ENCODE measurements at regions not wholly inside any gene's neighbourhood (a gene's known extent, or its start where the extent isn't known, plus 50 kb on each side); places are given as distances from the start of the nearest gene placed in this dataset.
"Not testable (repeated sequence)": the region's sequence is repeated elsewhere in the genome, so short reads cannot be mapped to it uniquely, and the experiment has no call there.

GRCh38 chr5:6261256-6261655 lies 117.1 kb downstream of the MED10 start:
- H3K9me3 ChIP-seq (ENCODE audit: control insufficient read depth, insufficient read depth, low read length): no peaks in the 10 kb centered on the region; the same call in 1 of the 2 replicates
- no peak overlapping the region for H3K9ac ChIP-seq (ENCODE audit: low read depth, low read length)
- no peaks in the 10 kb centered on the region for H3K36me3 ChIP-seq (ENCODE audit: insufficient read depth, low read length)
- H3K4me1 ChIP-seq (ENCODE audit: insufficient read depth, low read length): no peaks in the 10 kb centered on the region

- Histone ChIP-seq H3K4me1 (ENCODE audit: insufficient read depth, low read length) (no peaks in the 10 kb centered on the region), H3K9me3 (ENCODE audit: control insufficient read depth, insufficient read depth, low read length) (no peaks in the 10 kb centered on the region; the same call in 1 of the 2 replicates), H3K36me3 (ENCODE audit: insufficient read depth, low read length) (no peaks in the 10 kb centered on the region), H3K9ac (ENCODE audit: low read depth, low read length) (no peak overlapping the region)
Observed at GRCh38 chr5:6260846-6261245, 117.5 kb downstream of the MED10 start.

- no peaks in the 10 kb centered on the region; the same call in 1 of the 2 replicates for H3K9me3 ChIP-seq (ENCODE audit: control insufficient read depth, insufficient read depth, low read length)
- H3K9ac ChIP-seq (ENCODE audit: low read depth, low read length): no peak overlapping the region
- H3K36me3 ChIP-seq (ENCODE audit: insufficient read depth, low read length): no peaks in the 10 kb centered on the region
- no peaks in the 10 kb centered on the region for H3K4me1 ChIP-seq (ENCODE audit: insufficient read depth, low read length)
Observed at GRCh38 chr5:6256901-6257300, 121.4 kb downstream of the MED10 start.

DNA sequence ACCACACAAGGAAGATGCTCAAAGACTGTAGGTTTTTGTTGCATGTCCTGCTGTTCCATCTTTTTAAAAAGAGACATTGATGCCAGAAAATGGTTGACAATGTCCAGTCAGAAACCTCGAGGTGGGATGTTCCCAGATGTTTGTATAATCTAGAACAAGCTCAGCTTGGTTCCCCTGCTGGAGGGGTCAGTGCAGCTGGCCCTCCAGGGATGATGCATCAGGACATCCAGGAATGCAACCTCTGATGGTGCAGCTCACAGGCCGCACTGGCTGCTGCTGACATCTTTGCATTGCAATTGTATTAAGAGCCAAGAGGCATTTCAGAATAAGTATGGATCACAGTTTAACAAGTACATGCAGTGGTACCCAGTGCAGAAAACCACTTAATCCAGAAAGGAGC lies 122.4 kb downstream of the MED10 start:
- no peaks in the 10 kb centered on the region for H3K4me1 ChIP-seq (ENCODE audit: insufficient read depth, low read length)
- H3K9me3 ChIP-seq (ENCODE audit: control insufficient read depth, insufficient read depth, low read length): no peaks in the 10 kb centered on the region; the same call in 1 of the 2 replicates
- no peaks in the 10 kb centered on the region for H3K36me3 ChIP-seq (ENCODE audit: insufficient read depth, low read length)
- H3K9ac ChIP-seq (ENCODE audit: low read depth, low read length): no peak overlapping the region

DNA sequence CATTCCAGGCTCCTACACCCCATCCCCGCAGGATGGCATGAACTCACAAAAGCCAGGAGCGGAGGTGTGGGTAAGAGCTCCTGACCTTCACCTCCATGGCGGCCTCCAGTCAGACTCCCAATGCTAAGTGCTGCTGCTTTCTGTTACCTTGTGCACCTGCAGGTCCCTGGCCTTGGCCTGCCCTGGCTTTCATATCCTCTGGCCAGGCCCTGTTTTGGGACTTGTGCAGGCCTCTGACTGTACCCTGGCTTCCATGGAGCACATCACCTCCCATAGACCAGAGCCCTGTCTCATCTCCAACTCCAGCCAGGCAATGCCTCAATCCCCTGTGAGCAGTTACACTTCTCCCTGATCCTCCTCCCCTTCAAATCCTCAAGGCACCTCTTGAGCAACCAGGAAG lies 124.5 kb downstream of the MED10 start:
- no peaks in the 10 kb centered on the region for H3K4me1 ChIP-seq (ENCODE audit: insufficient read depth, low read length)
- H3K36me3 ChIP-seq (ENCODE audit: insufficient read depth, low read length): no peaks in the 10 kb centered on the region
- H3K9me3 ChIP-seq (ENCODE audit: control insufficient read depth, insufficient read depth, low read length): no peaks in the 10 kb centered on the region
- H3K9ac ChIP-seq (ENCODE audit: low read depth, low read length): no peak overlapping the region

- no peaks in the 10 kb centered on the region for H3K4me1 ChIP-seq (ENCODE audit: insufficient read depth, low read length)
- H3K36me3 ChIP-seq (ENCODE audit: insufficient read depth, low read length): no peaks in the 10 kb centered on the region
- no peak overlapping the region for H3K9ac ChIP-seq (ENCODE audit: low read depth, low read length)
- H3K9me3 ChIP-seq (ENCODE audit: control insufficient read depth, insufficient read depth, low read length): no peaks in the 10 kb centered on the region
Observed at GRCh38 chr5:6253281-6253680, 125.1 kb downstream of the MED10 start.

DNA sequence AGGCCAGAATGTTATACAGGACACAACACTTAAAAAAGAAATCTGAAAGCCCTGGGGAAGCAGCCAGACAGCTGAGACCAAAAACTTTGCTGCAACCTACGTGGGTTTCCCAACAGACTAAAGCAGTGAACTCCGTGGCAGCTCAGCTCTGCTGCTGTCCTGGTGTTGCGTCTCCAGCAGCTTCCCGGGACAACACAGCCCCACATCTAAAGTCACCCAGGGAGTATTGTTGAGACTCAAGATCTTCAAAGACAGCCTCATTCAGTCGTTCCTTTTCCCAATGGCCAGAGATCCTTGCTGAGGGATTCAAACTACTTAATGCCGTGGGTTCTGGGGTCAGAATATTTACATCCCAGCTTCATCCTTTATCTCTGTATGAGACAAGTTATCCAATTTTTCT lies 125.8 kb downstream of the MED10 start:
- no peaks in the 10 kb centered on the region for H3K4me1 ChIP-seq (ENCODE audit: insufficient read depth, low read length)
- no peaks in the 10 kb centered on the region for H3K36me3 ChIP-seq (ENCODE audit: insufficient read depth, low read length)
- H3K9ac ChIP-seq (ENCODE audit: low read depth, low read length): no peak overlapping the region
- H3K9me3 ChIP-seq (ENCODE audit: control insufficient read depth, insufficient read depth, low read length): no peaks in the 10 kb centered on the region

DNA sequence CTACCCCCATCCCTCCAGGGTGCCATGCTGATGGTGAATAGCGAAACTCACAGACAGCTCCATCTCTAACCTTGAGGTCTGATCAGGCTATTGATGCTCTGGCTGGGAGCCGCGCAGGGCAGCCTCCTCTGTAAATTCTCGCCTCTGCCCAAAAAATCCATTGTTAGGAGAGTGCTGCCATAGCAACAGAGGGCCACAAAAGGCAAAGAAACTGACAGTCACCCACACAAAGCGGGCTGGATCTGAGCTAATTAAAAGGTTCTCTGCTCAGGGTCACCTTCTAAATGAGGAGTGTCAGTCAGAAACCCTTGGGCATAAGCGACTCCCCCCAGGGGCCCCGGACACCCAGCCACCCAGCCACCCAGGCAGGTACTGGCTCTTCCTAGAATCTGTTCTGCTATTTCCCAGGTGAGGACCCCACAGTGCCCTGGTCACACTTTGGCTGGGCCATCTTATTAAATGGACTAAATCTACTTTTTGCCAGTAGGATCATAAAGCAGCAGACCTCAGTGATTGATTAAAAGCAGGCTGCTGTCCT lies 126.7 kb downstream of the MED10 start:
- Histone ChIP-seq H3K9ac (ENCODE audit: low read depth, low read length) (no peak overlapping the region), H3K9me3 (ENCODE audit: control insufficient read depth, insufficient read depth, low read length) (no peaks in the 10 kb centered on the region), H3K36me3 (ENCODE audit: insufficient read depth, low read length) (no peaks in the 10 kb centered on the region), H3K4me1 (ENCODE audit: insufficient read depth, low read length) (peaks cover 3% of the 10 kb centered on the region; the same call in 1 of the 2 replicates)

- H3K9ac ChIP-seq (ENCODE audit: low read depth, low read length): no peak overlapping the region
- H3K4me1 ChIP-seq (ENCODE audit: insufficient read depth, low read length): peaks cover 3% of the 10 kb centered on the region; the same call in 1 of the 2 replicates
- H3K36me3 ChIP-seq (ENCODE audit: insufficient read depth, low read length): no peaks in the 10 kb centered on the region
- no peaks in the 10 kb centered on the region for H3K9me3 ChIP-seq (ENCODE audit: control insufficient read depth, insufficient read depth, low read length)
Observed at GRCh38 chr5:6250121-6250520, 128.2 kb downstream of the MED10 start.

DNA sequence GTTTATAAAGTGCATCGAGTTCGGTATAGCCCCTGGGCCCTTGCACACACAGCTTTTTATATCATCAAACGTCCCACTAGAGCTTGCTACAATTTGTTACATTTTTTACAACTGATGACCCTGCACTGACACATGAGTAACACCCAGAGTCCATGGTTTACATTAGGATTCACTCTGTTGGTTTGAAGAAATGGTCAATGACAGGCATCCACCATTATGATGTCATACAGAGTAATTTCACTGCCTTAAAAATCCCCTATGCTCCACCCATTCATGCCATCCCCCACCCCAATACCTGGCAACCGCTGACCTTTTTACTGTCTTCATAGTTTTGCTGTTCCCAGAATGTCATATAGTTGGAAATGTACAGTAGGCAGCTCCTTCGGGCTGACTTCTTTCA lies 130.2 kb downstream of the MED10 start:
- Histone ChIP-seq H3K9me3 (ENCODE audit: control insufficient read depth, insufficient read depth, low read length) (no peaks in the 10 kb centered on the region), H3K4me1 (ENCODE audit: insufficient read depth, low read length) (peaks cover 3% of the 10 kb centered on the region; the same call in 1 of the 2 replicates), H3K36me3 (ENCODE audit: insufficient read depth, low read length) (no peaks in the 10 kb centered on the region), H3K9ac (ENCODE audit: low read depth, low read length) (no peak overlapping the region)

DNA sequence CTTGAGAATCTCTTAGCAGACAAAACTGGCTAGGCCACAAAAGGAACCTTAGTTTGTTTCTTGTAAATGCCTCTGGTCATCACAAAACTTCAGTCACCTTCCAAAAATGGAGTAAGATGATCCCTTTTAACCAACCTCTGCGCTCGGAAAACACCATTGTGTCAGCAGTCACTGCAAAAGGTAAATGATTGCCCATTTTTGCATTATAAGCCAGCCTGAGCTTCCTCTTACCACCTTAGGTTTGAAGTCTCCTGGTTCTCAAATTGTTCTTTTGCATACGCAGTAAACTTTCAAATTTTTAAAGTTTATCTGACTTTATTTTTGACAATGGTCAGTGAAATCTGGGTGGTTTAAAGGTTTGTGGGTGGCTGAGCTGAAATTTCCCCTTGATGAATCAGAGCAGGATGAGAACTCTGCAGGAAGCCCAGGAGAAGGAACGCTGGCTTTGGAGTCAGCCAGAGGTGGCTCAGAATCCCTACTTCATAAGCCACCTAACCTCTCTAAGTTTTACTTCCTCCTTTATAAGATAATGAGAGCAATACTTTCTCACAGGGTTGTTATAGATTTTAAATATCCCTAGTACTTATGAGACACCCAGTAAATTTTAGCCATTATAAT lies 131.4 kb downstream of the MED10 start:
- Histone ChIP-seq H3K9ac (ENCODE audit: low read depth, low read length) (no peak overlapping the region), H3K9me3 (ENCODE audit: control insufficient read depth, insufficient read depth, low read length) (no peaks in the 10 kb centered on the region), H3K4me1 (ENCODE audit: insufficient read depth, low read length) (peaks cover 3% of the 10 kb centered on the region; the same call in 1 of the 2 replicates), H3K36me3 (ENCODE audit: insufficient read depth, low read length) (no peaks in the 10 kb centered on the region)

DNA sequence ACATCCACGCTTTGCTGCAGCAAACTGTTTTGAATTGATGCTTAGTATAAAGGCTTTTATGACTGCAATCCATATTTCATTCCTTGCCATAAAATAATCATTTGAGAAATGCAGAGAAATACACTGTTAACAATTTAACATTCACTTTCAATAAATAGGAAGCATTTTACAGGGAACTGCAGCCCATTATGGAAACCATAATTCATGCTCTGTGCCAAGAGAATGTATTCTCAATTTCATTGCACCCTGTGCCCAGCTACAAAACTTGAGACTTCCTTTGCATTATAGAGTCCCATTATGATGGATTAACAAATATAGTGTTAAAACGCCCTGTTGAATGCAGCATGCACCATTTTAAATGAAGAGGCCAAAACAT lies 134.0 kb downstream of the MED10 start:
- H3K36me3 ChIP-seq (ENCODE audit: insufficient read depth, low read length): no peaks in the 10 kb centered on the region
- no peaks in the 10 kb centered on the region; the same call in 1 of the 2 replicates for H3K9me3 ChIP-seq (ENCODE audit: control insufficient read depth, insufficient read depth, low read length)
- no peak overlapping the region for H3K9ac ChIP-seq (ENCODE audit: low read depth, low read length)
- peaks cover 3% of the 10 kb centered on the region; the same call in 1 of the 2 replicates for H3K4me1 ChIP-seq (ENCODE audit: insufficient read depth, low read length)

DNA sequence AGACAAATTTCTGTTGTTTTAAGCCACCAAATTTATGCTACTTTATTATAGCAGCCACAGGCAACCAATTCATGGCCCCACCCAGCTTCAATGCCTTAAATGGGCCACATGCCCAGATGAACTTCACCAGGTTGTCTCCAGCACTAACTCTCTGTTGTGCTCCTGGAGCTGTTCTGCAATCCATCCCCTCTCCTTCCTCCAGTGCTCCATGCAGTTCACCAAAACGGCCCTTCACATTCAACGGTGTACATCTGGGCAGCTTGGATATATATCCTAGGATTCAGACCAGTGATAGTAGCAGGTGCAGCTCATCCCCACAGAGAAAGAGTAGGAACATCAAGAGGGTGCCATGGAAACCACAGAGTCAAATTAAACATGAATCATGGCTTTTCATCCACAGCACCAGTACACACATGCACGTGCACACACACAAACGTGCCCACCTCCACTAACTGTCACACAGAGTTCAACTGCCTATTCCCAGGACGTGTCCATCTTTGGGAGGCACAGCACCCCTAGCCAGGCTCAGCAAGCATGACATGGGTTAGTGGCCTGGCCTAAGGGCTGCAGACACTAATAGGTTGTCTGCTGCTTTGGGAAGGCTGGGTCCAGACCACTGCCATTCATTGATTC lies 134.5 kb downstream of the MED10 start:
- peaks cover 3% of the 10 kb centered on the region; the same call in 1 of the 2 replicates for H3K4me1 ChIP-seq (ENCODE audit: insufficient read depth, low read length)
- no peak overlapping the region for H3K9ac ChIP-seq (ENCODE audit: low read depth, low read length)
- H3K9me3 ChIP-seq (ENCODE audit: control insufficient read depth, insufficient read depth, low read length): no peaks in the 10 kb centered on the region; the same call in 1 of the 2 replicates
- H3K36me3 ChIP-seq (ENCODE audit: insufficient read depth, low read length): no peaks in the 10 kb centered on the region

- H3K9ac ChIP-seq (ENCODE audit: low read depth, low read length); H3K9me3 ChIP-seq (ENCODE audit: control insufficient read depth, insufficient read depth, low read length); H3K36me3 ChIP-seq (ENCODE audit: insufficient read depth, low read length); H3K4me1 ChIP-seq (ENCODE audit: insufficient read depth, low read length): not testable (repeated sequence)
Observed at GRCh38 chr5:6241056-6241455, 137.3 kb downstream of the MED10 start.

DNA sequence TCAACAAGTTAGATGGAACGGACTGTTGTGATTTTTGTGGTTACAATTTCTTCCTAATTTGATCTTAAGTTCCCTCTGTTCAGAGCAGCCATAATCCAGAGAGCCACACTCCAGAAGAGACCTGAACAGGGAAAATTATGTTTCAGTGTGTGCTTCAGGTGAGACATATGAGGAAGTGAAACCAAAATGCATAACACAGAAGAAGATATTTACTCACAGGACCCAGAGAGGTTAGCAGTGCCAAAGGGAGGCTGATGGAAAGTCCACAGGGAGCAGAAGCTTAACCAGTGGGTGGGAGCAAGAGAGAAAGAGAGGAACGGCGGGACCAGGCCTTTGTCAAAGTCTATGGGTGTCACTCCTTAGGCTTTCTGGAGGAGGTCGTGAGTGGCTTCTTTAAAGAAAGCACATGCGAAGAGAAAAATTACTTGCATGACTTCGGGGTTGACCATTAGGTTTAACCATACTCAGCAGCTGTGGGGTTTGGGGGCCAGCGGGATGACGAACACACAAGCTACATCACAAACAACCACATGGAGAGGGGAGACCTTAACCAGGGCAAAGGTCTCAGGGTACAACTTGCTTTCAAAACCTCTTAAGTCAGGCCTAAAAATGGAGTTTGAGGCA lies 141.4 kb downstream of the MED10 start:
- Histone ChIP-seq H3K9ac (ENCODE audit: low read depth, low read length) (no peak overlapping the region), H3K4me1 (ENCODE audit: insufficient read depth, low read length) (no peaks in the 10 kb centered on the region), H3K36me3 (ENCODE audit: insufficient read depth, low read length) (no peaks in the 10 kb centered on the region), H3K9me3 (ENCODE audit: control insufficient read depth, insufficient read depth, low read length) (no peaks in the 10 kb centered on the region; the same call in 1 of the 2 replicates)
